GM10266 (cell line): ENCODE measurements at regions not wholly inside any gene's neighbourhood (a gene's known extent, or its start where the extent isn't known, plus 50 kb on each side); places are given as distances from the start of the nearest gene placed in this dataset.

Source experiments
- DNase-seq: peaks from one replicate; pipeline ENCODE4 v3.0.0; 2012; ENCODE audit errors: extremely low spot score
- TF ChIP-seq, protein P1 (sequence below): IDR thresholded peaks from 2 replicates; pipeline ENCODE4 v1.5.1; 2012; ENCODE audit warnings: mild to moderate bottlenecking, low read depth; ENCODE audit not compliant: control insufficient read depth, insufficient read depth; ENCODE audit errors: missing control alignments

GRCh38 chr4:83851261-83852084, 315.6 kb downstream of the GPAT3 start:
- TF ChIP-seq, protein P1, sequence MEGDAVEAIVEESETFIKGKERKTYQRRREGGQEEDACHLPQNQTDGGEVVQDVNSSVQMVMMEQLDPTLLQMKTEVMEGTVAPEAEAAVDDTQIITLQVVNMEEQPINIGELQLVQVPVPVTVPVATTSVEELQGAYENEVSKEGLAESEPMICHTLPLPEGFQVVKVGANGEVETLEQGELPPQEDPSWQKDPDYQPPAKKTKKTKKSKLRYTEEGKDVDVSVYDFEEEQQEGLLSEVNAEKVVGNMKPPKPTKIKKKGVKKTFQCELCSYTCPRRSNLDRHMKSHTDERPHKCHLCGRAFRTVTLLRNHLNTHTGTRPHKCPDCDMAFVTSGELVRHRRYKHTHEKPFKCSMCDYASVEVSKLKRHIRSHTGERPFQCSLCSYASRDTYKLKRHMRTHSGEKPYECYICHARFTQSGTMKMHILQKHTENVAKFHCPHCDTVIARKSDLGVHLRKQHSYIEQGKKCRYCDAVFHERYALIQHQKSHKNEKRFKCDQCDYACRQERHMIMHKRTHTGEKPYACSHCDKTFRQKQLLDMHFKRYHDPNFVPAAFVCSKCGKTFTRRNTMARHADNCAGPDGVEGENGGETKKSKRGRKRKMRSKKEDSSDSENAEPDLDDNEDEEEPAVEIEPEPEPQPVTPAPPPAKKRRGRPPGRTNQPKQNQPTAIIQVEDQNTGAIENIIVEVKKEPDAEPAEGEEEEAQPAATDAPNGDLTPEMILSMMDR: no peak

GRCh38 chr4:83850435-83850834, 314.5 kb downstream of the GPAT3 start:
- TF ChIP-seq, protein P1: no peak
- DNase-seq: no peak

More at GRCh38 chr4:83851261-83852084, 315.6 kb downstream of the GPAT3 start:
- DNase-seq: no peak

GRCh38 chr4:83846193-83846830, 310.4 kb downstream of the GPAT3 start:
- DNase-seq: no peak
- TF ChIP-seq, protein P1: no peak

- no peak for DNase-seq
- TF ChIP-seq, protein P1: no peak
These were observed 303.7 kb downstream of the GPAT3 start for GRCh38 chr4:83839615-83840014.

DNA sequence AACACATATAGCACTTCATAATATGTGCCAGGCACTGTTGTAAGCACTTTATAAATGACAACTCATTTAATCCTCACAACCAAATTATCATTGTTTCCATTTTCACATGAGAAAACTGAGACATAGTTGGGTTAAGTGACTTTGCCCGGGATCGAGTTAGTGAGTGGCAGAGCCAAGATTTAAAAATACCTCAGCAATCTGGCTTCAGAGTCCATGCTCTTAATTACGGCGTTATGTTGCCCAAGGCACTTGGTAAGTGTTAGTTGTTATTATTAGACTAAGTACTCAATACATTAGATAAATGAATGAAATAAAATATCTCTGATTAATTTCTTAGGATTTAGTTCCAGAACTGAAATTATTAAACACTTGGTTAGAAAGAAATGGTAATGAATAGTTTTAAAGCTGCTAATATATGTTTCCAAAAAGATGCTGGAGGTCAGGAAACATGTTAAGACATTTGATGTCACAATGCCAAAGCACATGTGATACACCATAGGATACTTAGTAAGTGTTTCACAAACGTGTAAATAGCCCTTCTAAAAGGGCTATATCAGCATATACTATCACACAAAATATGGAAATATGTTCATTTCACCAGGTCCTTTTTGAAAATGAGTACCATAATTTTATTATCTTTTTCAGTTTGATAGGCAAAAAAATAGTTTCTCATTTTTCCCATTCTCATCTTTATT, 301.9 kb downstream of the GPAT3 start:
- no peak for DNase-seq
- TF ChIP-seq, protein P1: no peak

- TF ChIP-seq, protein P1: no peak
These were observed 298.0 kb downstream of the GPAT3 start for GRCh38 chr4:83833920-83834319.

DNA sequence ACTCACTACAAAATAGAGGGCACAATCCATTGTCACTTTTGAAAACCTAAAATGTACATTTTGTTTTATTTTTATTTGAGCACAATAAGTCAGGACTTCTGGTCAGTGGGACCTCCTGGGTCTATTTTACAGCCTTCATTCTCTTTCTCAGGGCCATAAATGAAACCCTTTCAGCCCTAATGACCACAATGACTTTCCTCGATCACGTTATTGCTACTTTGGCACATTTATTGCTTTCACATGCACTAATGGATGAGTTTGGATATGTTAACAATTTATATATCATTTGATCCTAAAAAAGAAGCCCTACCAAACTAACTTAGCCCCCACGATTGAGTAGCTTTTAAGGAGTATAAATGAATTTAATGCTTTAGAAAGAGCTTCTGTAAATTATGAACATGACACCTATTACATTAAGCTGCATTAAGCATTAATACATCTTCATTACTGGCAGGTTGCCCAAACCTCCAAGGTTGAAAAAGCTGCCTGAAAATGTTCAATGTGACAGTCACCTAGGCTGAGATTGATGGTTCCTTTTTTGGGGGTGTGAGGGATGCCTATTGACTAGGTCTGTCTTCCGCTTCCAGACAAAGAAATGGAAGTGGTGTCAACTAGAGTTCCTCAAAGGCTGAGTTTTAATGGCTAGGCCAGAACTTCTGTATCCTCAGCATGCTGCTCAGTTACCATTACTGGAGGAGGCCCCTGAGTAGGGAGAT, 296.4 kb downstream of the GPAT3 start:
- TF ChIP-seq, protein P1: no peak

More at GRCh38 chr4:83833920-83834319, 298.0 kb downstream of the GPAT3 start:
- DNase-seq: no peak

More for the DNA sequence above, 296.4 kb downstream of the GPAT3 start:
- DNase-seq: no peak
